ENCODE measurements at regions not wholly inside any gene's neighbourhood (a gene's known extent, or its start where the extent isn't known, plus 50 kb on each side); places are given as distances from the start of the nearest gene placed in this dataset.

- DNase-seq (ENCODE audit: low read depth in 2 of 2) = no peak
- Histone ChIP-seq H3K27me3 (ENCODE audit: control insufficient read depth, insufficient read depth, low read length) (peaks cover 28% of the 10 kb centered on the region), H3K79me2 (ENCODE audit: control insufficient read depth, insufficient read depth, low read length) (no peaks in the 10 kb centered on the region), H3K27ac (ENCODE audit: insufficient read depth, low read length) (no peak overlapping the region), H3K4me3 (replicated peaks in 1 of 4; ENCODE audit: control extremely low read depth in 1 of 4, insufficient read depth in 1 of 4, low read depth in 3 of 4, low read length in 4 of 4) (no peak overlapping the region), H3K4me2 (ENCODE audit: extremely low read depth, insufficient read depth, low read length) (no peak overlapping the region), H3K9ac (ENCODE audit: insufficient read depth, low read length) (no peak overlapping the region), H3K4me1 (ENCODE audit: control insufficient read depth, extremely low read depth, insufficient read depth, low read length) (no peaks in the 10 kb centered on the region), H3K36me3 (ENCODE audit: control insufficient read depth, insufficient read depth, low read length) (no peaks in the 10 kb centered on the region), H4K20me1 (ENCODE audit: control insufficient read depth, extremely low read depth, insufficient read depth, low read length) (no peaks in the 10 kb centered on the region), H2AFZ (ENCODE audit: low read length) (no peak overlapping the region), H3K9me3 (ENCODE audit: control insufficient read depth, insufficient read depth, low read depth, low read length) (no peaks in the 10 kb centered on the region)
- TF ChIP-seq EZH2 (IDR thresholded peaks at IDR 0.05; ENCODE audit: low read length, missing control alignments) = no peak
- TF ChIP-seq, protein P1, sequence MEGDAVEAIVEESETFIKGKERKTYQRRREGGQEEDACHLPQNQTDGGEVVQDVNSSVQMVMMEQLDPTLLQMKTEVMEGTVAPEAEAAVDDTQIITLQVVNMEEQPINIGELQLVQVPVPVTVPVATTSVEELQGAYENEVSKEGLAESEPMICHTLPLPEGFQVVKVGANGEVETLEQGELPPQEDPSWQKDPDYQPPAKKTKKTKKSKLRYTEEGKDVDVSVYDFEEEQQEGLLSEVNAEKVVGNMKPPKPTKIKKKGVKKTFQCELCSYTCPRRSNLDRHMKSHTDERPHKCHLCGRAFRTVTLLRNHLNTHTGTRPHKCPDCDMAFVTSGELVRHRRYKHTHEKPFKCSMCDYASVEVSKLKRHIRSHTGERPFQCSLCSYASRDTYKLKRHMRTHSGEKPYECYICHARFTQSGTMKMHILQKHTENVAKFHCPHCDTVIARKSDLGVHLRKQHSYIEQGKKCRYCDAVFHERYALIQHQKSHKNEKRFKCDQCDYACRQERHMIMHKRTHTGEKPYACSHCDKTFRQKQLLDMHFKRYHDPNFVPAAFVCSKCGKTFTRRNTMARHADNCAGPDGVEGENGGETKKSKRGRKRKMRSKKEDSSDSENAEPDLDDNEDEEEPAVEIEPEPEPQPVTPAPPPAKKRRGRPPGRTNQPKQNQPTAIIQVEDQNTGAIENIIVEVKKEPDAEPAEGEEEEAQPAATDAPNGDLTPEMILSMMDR (conservative IDR thresholded peaks at IDR 0.05 in 1 of 2, IDR thresholded peaks at IDR 0.05 in 1 of 2; ENCODE audit: low read depth in 1 of 2, low read length in 2 of 2) = no peak
Measured at GRCh38 chr9:38132956-38133355, 63.9 kb upstream of the SHB start.

GRCh38 chr9:38131729-38132128, 62.7 kb upstream of the SHB start:
- Histone ChIP-seq H3K27ac (ENCODE audit: insufficient read depth, low read length) (no peak overlapping the region), H2AFZ (ENCODE audit: low read length) (no peak overlapping the region), H3K9ac (ENCODE audit: insufficient read depth, low read length) (no peak overlapping the region), H3K4me3 (replicated peaks in 1 of 4; ENCODE audit: control extremely low read depth in 1 of 4, insufficient read depth in 1 of 4, low read depth in 3 of 4, low read length in 4 of 4) (no peak overlapping the region), H3K27me3 (ENCODE audit: control insufficient read depth, insufficient read depth, low read length) (peaks cover 30% of the 10 kb centered on the region), H3K4me1 (ENCODE audit: control insufficient read depth, extremely low read depth, insufficient read depth, low read length) (no peaks in the 10 kb centered on the region), H3K9me3 (ENCODE audit: control insufficient read depth, insufficient read depth, low read depth, low read length) (no peaks in the 10 kb centered on the region), H3K79me2 (ENCODE audit: control insufficient read depth, insufficient read depth, low read length) (no peaks in the 10 kb centered on the region), H3K36me3 (ENCODE audit: control insufficient read depth, insufficient read depth, low read length) (no peaks in the 10 kb centered on the region), H4K20me1 (ENCODE audit: control insufficient read depth, extremely low read depth, insufficient read depth, low read length) (no peaks in the 10 kb centered on the region), H3K4me2 (ENCODE audit: extremely low read depth, insufficient read depth, low read length) (no peak overlapping the region)
- no peak for DNase-seq (ENCODE audit: low read depth in 2 of 2)
- TF ChIP-seq, protein P1 (conservative IDR thresholded peaks at IDR 0.05 in 1 of 2, IDR thresholded peaks at IDR 0.05 in 1 of 2; ENCODE audit: low read depth in 1 of 2, low read length in 2 of 2) = no peak
- no peak for TF ChIP-seq EZH2 (IDR thresholded peaks at IDR 0.05; ENCODE audit: low read length, missing control alignments)

- DNase-seq (ENCODE audit: low read depth in 2 of 2) = no peak
- TF ChIP-seq, protein P1 (conservative IDR thresholded peaks at IDR 0.05 in 1 of 2, IDR thresholded peaks at IDR 0.05 in 1 of 2; ENCODE audit: low read depth in 1 of 2, low read length in 2 of 2) = no peak
- Histone ChIP-seq H3K27ac (ENCODE audit: insufficient read depth, low read length) (no peak overlapping the region), H3K9me3 (ENCODE audit: control insufficient read depth, insufficient read depth, low read depth, low read length) (no peaks in the 10 kb centered on the region), H3K4me3 (replicated peaks in 1 of 4; ENCODE audit: control extremely low read depth in 1 of 4, insufficient read depth in 1 of 4, low read depth in 3 of 4, low read length in 4 of 4) (no peak overlapping the region), H4K20me1 (ENCODE audit: control insufficient read depth, extremely low read depth, insufficient read depth, low read length) (no peaks in the 10 kb centered on the region), H3K4me2 (ENCODE audit: extremely low read depth, insufficient read depth, low read length) (no peak overlapping the region), H2AFZ (ENCODE audit: low read length) (no peak overlapping the region), H3K36me3 (ENCODE audit: control insufficient read depth, insufficient read depth, low read length) (no peaks in the 10 kb centered on the region), H3K9ac (ENCODE audit: insufficient read depth, low read length) (no peak overlapping the region), H3K27me3 (ENCODE audit: control insufficient read depth, insufficient read depth, low read length) (peaks cover 23% of the 10 kb centered on the region), H3K4me1 (ENCODE audit: control insufficient read depth, extremely low read depth, insufficient read depth, low read length) (no peaks in the 10 kb centered on the region), H3K79me2 (ENCODE audit: control insufficient read depth, insufficient read depth, low read length) (no peaks in the 10 kb centered on the region)
Measured at GRCh38 chr9:38130724-38131123, 61.7 kb upstream of the SHB start.
